RPMI7951 (cell line): ENCODE measurements at regions not wholly inside any gene's neighbourhood (a gene's known extent, or its start where the extent isn't known, plus 50 kb on each side); places are given as distances from the start of the nearest gene placed in this dataset.
"Not testable (repeated sequence)": the region's sequence is repeated elsewhere in the genome, so short reads cannot be mapped to it uniquely, and the experiment has no call there.

Experiments
- DNase-seq: peaks from one replicate; pipeline ENCODE4 v3.0.0-alpha.2; 2012; ENCODE audit warnings: low read depth

- DNase-seq, result no peak
Observed at GRCh38 chr3:11898611-11899325, 52.1 kb upstream of the TAMM41 start.

- not testable (repeated sequence) for DNase-seq
Observed at GRCh38 chr3:11899389-11899788, 52.7 kb upstream of the TAMM41 start.

DNA sequence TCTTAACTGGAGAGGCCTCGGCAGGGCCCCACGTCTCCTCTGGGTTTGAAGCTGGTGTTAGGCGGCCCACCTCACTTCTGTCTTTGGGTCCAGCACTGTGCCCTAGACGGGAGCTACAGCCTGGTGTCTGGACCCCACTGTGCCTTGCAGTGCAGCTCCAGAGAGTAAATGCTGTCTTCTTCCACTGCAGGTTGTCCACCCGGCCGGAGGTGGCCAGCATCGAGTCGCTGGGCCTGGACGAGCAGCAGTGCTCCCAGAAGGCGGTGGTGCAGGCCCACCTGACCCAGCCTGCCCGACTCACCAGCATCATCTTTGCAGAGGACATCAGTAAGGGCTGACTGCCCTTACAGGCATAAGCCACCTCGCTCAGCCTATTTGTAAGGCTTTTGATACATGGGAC, 53.1 kb upstream of the TAMM41 start:
- DNase-seq, result no peak

DNA sequence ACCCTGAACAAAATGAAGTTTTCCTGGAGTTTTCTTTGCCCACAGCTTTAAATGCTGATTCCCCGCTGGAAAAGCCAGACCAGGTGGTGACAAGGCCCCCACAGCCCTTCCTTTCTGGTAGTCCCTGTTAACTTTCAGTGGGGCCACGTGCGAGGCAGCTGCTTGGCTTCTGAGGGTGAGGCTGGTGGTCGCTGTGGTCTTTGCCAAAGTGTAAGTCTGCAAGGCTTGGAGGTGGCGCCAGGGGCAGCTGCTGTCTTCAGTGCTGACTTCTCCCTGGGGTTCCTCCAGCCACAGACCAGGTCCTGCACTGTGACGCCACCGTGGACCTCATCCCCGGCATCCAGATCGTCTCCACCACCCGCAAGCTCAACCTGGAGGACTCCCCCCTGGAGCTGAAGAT, 54.1 kb upstream of the TAMM41 start:
- no peak for DNase-seq

- DNase-seq, result no peak
Observed at GRCh38 chr3:11901286-11901875, 54.7 kb upstream of the TAMM41 start.

GRCh38 chr3:11903047-11903446, 56.4 kb upstream of the TAMM41 start:
- no peak for DNase-seq

DNA sequence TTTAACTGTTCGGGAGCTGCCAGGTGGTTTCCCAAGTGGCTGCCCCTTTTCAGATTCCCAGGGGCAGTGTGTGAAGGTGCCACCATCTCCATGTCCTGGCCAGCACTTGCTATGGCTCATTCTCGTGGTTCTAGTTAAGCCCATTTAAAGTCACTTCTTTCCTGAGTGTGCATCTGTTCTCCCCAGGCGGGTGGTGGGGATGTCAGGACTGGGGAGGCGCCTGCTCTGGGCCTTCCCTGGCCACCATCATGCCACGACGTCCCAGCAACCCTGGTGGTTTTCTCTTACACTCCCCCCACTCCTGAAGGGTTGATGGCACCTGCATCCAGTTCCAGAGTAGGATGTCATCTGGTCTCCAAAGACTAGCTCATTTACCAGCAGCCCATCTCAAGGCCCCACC, 56.8 kb upstream of the TAMM41 start:
- no peak for DNase-seq

DNA sequence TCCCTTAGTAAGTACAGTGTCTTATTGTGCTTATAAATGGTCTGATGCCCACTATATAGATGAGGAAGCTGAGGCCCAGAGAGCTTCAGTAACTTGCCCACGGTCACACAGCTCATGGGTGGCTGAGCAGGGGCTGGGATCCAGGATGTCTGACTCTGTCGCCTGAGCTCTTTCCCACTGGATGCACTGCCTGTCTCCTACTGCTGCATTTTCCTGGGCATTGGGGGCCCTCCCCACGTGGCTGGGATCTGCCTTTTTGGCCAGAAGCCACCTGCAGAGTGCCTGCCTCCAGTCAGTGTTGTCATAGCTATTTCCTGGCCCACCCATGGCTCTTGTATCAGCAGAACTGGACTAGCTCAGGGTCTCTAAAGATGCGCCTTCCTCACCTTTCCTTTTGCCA, 57.5 kb upstream of the TAMM41 start:
- no peak for DNase-seq

DNA sequence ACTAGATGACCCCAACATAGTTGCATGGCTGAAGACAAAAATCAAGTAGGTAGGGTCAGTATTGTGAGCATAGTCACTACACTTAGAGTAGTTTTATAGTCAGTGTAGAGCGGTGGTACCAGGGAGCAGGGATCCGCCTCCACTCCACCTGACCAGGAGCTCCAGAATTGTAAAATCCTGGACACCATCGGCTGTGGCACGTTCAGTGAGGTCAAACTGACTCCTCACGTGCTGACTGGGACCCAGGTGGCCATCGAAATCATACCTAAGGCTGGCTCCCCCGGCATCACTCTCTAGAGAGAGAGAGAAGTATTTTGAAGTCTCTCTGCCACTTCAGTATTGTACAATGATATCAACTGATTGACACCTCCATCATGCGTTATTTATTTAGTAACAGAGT, 59.7 kb upstream of the TAMM41 start:
- no peak for DNase-seq

- DNase-seq, result no peak
Observed at GRCh38 chr3:11907667-11908660, 61.3 kb upstream of the TAMM41 start.

GRCh38 chr3:11908981-11909698, 62.5 kb upstream of the TAMM41 start:
- no peak for DNase-seq

- DNase-seq, result no peak
Observed at GRCh38 chr3:11909726-11910125, 63.0 kb upstream of the TAMM41 start.

DNA sequence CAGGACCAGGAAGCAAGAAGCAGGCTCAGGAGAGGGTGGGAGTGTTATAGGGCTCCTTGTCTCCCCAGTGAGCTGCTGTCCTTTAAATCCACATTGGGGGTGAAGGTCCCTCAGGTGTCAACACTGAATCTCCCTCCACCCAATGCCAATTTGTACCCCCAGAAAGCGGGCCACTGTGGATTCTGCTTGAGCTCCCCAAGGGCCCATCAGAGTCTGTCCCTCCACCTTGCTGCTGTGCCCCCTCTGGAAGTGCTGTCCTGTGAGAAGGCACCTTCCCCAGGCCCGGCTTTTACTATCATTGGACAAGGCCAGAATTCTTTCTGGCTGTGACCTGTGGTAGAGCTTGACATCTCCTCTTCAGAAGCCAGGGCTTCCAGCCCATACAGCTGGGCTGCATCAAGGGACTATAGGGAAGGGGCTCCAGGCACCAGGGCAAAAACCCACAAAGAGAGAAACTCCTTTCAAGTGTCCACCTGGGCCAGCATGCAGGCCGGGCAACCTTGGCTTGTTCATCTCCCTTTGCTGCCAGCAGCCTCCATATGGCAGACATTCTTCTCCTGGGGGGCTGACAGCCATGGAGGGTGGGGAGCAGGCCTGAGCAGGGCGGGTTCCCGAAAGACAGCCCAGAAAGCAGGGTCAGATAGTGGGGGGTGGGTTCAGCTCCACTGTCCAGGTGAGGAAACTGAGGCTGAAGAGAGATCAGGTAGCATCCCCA, 63.7 kb upstream of the TAMM41 start:
- not testable (repeated sequence) for DNase-seq

GRCh38 chr3:11910971-11911531, 64.4 kb upstream of the TAMM41 start:
- no peak for DNase-seq

GRCh38 chr3:11911887-11912286, 65.2 kb upstream of the TAMM41 start:
- not testable (repeated sequence) for DNase-seq

- DNase-seq, result no peak
Observed at GRCh38 chr3:11913316-11913715, 66.6 kb upstream of the TAMM41 start.

DNA sequence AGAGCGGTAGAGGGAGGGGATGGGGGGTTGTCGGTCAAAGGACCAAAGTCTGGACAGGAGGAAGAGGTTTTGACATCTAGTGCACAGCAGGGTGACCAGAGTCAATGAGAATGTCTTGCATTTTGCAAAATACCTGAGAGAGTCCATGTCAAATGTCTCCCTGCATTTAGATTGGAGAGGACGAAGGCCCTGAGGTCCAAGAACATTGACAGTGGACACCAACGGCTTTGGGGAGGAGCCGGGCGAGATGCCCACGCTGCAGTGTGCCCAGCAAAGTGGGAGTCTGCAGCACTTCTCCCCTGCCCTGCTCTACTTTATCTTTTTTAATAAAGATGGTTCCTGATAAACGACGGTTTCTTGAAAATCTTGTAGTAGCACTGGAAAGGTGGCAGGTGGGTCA, 67.4 kb upstream of the TAMM41 start:
- no peak for DNase-seq

DNA sequence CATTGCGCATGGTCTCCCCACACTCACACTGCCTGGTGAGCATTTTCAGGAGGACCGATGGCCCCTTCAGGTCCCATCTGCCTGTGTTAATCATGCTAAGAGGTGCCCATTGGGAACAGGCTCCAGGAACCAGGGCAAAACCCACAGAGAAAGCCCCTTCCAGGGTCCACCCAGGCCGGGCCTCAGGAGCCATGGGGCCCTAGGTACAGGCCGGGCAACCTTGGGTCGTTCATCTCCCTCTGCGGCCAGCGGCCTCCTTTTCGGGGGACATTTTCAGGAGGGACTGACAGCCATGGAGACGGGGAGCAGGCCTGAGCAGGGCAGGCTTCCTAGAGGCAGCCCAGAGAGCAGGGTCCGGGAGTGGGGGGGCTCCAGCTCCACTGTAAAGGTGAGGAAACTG, 68.0 kb upstream of the TAMM41 start:
- DNase-seq, result no peak

- no peak for DNase-seq
Observed at GRCh38 chr3:11915621-11916424, 69.1 kb upstream of the TAMM41 start.

- not testable (repeated sequence) for DNase-seq
Observed at GRCh38 chr3:11916425-11916762, 69.7 kb upstream of the TAMM41 start.
